Keratinocyte (primary cell): ENCODE measurements at regions not wholly inside any gene's neighbourhood (a gene's known extent, or its start where the extent isn't known, plus 50 kb on each side); places are given as distances from the start of the nearest gene placed in this dataset.

ENCODE experiments used
- CTCF ChIP-seq, 3 experiments: IDR thresholded peaks in 1 of 3; conservative IDR thresholded peaks in 1 of 3; optimal IDR thresholded peaks in 1 of 3; 2 replicates in 2 of 3; 3 replicates in 1 of 3; pipeline versions ENCODE3 to v1.5.1; 2011; ENCODE audit warnings: low read length in 3 of 3, mild to moderate bottlenecking in 3 of 3, moderate library complexity in 2 of 3, control low read depth in 1 of 3, inconsistent platforms in 1 of 3; ENCODE audit not compliant: insufficient read depth in 2 of 3; ENCODE audit errors: extremely low read depth in 1 of 3
- EZH2 ChIP-seq: IDR thresholded peaks from one replicate; pipeline ENCODE4 v1.6.1; 2012; ENCODE audit warnings: inconsistent platforms, mild to moderate bottlenecking, low read length, moderate library complexity

GRCh38 chr7:21243265-21243664 lies 184.6 kb upstream of the SP4 start:
- TF ChIP-seq CTCF (optimal IDR thresholded peaks at IDR 0.05 in 1 of 3, IDR thresholded peaks at IDR 0.05 in 1 of 3, conservative IDR thresholded peaks at IDR 0.05 in 1 of 3; ENCODE audit: extremely low read depth in 1 of 3, insufficient read depth in 2 of 3, low read length in 3 of 3) (no peak), EZH2 (no peak)
